Ovary (tissue), 3 donors: ENCODE measurements at regions not wholly inside any gene's neighbourhood (a gene's known extent, or its start where the extent isn't known, plus 50 kb on each side); places are given as distances from the start of the nearest gene placed in this dataset.
"Not testable (repeated sequence)": the region's sequence is repeated elsewhere in the genome, so short reads cannot be mapped to it uniquely, and the experiment has no call there.

Source experiments
- EP300 ChIP-seq: sonication (generic); formaldehyde crosslinking; IDR thresholded peaks from one replicate; pipeline ENCODE4 v1.6.1; 2017; ENCODE audit warnings: antibody characterized with exemption
- POLR2A ChIP-seq: fragments of 450-650 bp; IDR thresholded peaks from one replicate; pipeline ENCODE4 v1.6.1; 2017; ENCODE audit warnings: antibody characterized with exemption, mild to moderate bottlenecking, moderate library complexity
- TF ChIP-seq, protein P1 (sequence below), 3 donors: fragments of 450-650 bp in 2 of 3; fragments of 200-600 bp in 1 of 3; IDR thresholded peaks; one replicate each; pipeline versions ENCODE4 v1.5.1 to v1.8.0; 2016 to 2022; ENCODE audit warnings: antibody characterized with exemption in 3 of 3, mild to moderate bottlenecking in 1 of 3
- donor health status: DM: no; HTN: no; CAD: no.

- TF ChIP-seq, protein P1, sequence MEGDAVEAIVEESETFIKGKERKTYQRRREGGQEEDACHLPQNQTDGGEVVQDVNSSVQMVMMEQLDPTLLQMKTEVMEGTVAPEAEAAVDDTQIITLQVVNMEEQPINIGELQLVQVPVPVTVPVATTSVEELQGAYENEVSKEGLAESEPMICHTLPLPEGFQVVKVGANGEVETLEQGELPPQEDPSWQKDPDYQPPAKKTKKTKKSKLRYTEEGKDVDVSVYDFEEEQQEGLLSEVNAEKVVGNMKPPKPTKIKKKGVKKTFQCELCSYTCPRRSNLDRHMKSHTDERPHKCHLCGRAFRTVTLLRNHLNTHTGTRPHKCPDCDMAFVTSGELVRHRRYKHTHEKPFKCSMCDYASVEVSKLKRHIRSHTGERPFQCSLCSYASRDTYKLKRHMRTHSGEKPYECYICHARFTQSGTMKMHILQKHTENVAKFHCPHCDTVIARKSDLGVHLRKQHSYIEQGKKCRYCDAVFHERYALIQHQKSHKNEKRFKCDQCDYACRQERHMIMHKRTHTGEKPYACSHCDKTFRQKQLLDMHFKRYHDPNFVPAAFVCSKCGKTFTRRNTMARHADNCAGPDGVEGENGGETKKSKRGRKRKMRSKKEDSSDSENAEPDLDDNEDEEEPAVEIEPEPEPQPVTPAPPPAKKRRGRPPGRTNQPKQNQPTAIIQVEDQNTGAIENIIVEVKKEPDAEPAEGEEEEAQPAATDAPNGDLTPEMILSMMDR (IDR thresholded peaks at IDR 0.05) = not testable (repeated sequence)
- TF ChIP-seq POLR2A, EP300: not testable (repeated sequence)
These were observed 243.4 kb upstream of the GHR start for GRCh38 chr5:42179843-42180242.
